ENCODE measurements at regions not wholly inside any gene's neighbourhood (a gene's known extent, or its start where the extent isn't known, plus 50 kb on each side); places are given as distances from the start of the nearest gene placed in this dataset.
"Not testable (repeated sequence)": the region's sequence is repeated elsewhere in the genome, so short reads cannot be mapped to it uniquely, and the experiment has no call there.

DNA sequence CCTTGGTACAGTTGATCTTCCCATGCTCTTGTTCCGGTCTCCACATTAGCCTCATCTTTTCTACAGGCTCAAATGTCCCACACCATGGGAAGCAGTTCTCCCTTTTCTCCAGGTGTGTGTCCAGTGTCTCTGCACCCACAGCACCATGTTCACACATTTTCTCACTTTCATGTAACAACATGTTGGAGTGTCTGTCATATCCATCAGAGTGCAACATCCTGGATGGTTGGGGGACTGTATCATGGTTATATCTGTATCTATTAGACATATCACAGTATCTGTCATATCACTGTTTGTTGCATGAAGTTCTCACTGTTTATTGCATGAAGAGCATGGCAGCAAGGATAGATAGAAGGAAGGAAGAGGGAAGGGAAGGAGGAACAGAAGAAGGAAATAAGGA is 635.6 kb downstream of the EPM2A start:
- no peak for DNase-seq (ENCODE audit: low read depth, low spot score)

DNA sequence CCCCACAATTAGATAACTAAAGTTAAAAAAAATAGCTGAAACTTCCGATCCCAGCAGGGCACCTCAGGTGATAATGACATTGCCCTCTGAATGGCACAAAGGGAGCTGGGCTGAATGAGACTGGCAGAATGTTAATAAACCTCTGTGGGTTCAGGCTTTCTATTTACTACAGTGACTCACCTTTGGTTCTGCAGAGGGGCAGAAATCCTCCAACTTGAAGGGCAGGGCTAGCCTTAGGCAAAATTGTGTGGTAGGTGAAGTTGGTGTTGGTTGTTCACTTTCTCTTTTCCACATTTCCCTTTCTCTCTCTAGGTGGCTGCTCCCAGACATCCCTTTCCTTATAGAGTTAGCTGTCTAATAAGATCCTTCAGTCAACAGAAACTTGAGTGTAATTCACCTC is 625.2 kb downstream of the EPM2A start:
- no peak for DNase-seq (ENCODE audit: low read depth, low spot score)

DNA sequence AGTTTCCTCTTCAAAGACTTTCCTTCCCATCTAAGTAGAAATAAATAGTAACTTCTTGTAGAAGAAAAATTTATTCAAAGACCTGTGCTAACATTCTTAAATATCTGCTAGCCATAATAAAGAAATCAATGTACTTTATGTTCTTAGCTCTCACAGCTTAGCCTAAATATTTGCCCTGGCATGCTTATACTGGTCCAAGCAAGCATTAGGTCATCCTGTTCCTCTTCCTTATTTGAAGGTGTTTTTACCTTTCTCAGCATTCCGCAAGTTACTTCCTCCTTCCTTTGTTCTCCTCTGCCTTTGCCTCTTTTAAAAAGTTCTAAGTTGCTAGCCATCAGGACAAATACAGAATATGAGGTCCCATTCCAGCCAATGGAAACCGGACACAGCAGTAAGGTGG is 623.9 kb downstream of the EPM2A start:
- not testable (repeated sequence) for DNase-seq (ENCODE audit: low read depth, low spot score)

DNA sequence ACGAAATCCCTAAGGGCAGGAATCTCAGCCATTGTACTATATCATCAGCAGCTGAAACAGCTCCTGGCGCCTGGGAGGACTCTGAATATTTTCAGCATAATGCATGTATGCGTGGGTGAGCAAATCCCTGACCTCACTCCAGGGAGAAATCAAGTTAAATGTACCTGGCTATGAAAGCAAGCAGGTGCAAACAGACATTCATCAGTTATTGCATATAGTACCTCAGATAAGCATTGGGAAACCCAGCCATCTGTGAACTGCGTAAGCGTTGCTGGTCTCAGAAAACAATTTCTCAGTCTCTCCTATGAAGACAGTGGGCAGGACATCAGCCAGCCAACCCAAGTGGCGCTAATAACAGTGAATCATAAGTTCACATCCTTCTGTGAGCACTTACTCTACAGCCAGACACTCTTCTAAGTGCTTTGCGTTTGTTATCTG is 622.6 kb downstream of the EPM2A start:
- no peak for DNase-seq (ENCODE audit: low read depth, low spot score)

DNA sequence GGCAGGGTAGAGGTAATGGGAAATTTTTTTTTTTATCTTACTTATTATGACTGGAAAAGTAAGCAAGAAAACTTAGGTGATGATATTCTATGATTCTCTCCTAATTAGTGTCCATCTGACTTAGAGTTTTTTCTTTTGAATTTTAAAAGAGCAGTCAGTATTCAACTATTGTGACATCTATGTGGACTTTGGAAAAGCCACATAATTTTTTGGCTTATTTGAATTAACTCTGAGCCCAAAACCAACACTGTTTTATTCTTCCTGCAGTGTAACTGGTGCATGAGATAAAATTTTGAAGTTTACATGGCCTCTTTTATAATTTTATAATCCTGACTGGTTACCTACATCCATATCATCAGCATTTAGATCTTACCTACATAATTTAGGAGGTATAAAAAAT is 619.7 kb downstream of the EPM2A start:
- no peak for DNase-seq (ENCODE audit: low read depth, low spot score)

DNA sequence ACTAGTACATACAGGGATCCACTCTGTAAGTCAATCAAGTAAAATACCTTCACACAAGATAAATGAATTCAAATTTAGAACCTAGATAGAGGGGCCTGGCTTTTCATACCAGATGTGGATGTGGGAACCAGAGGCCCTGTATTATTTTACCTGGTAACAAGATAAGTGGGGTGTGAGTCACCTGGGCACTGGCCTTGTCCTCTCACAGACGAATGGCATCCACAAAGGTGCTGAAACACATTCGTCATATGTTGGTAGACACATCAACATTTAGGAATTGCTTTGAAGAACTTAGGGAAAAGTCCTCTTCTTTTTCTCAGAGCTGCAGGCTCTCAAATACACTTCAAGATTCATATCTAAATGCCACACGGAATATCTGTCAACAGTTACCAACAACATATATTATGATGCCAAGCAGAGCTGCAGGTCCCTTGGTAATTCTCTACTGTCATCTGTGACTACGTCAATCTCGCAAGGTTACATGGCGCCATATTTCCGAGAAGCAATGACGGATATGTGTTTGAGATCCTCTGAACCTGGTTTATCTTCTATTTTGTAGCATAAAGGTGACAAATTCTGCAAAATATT is 618.6 kb downstream of the EPM2A start:
- no peak for DNase-seq (ENCODE audit: low read depth, low spot score)

DNA sequence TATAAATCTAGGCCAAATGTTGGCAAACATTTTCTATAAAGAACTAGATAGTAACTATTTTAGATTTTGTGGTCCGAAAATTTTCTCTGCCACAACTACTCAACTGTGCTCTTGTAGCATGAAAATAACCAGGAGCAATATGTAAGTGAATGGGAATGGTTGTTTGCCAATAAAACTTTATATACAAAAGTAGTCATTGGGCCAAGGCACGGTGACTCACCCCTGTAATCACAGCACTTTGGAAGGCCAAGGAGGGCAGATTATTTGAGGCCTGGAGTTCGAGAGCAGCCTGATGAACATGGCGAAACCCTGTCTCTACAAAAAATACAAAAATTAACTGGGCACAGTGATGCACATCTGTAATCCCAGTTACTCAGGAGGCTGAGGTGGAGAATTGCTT is 617.1 kb downstream of the EPM2A start:
- DNase-seq (ENCODE audit: low read depth, low spot score) = no peak

DNA sequence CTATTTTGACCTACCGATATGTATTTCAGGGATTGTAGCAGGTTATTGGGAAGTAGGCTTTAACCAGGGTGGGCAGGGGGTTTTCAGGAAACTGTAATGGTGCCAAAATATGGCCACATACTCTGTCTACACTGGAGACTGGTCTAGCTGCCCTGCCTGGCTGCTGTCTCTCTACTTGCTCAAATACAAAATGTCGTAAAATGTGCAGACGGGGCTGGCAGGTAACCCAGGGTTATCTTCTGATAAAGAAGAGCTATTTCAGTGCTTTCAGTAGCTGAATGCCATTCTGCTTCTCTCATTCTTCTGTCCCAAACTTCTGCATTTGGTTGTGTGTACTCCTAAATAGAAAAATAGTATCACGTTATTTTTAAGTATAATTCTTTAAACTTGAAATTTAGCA is 616.2 kb downstream of the EPM2A start:
- DNase-seq (ENCODE audit: low read depth, low spot score) = no peak

DNA sequence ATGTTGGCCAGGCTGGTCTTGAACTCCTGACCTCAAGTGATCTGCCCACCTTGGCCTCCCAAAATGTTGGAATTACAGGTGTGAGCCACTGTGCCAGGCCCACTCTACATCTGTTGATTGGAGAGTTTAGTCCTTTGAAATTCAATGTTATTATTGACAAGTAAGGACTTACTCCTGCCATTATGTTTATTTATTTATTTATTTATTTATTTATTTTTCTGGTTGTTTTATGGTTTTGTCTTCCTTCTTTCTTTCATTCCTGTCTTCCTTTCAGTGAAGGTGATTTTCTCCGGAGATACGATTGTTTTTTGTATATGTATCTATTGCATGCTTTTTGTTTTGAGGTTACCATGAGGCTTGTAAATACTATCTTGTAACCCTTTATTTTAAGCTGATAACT is 602.6 kb downstream of the EPM2A start:
- DNase-seq (ENCODE audit: low read depth, low spot score) = no peak

DNA sequence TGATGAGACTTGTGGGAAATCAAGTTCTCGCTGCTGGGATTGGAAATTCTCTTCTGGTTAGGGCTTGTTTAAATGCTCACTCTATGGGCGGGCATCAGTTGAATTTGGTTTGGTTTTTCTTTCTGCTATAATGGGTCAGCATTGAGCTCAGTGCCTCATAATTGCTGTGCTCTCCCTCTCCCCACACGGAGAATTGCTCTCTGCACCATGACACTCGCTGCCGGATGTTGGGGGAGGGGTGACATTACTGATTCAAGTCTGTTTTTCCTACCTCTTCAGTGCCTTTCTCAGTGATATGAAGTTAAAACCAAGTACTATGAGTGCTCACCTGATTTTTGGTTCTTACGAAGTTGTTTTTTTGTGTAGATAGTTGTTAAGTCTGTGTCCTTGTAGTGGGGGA is 599.6 kb downstream of the EPM2A start:
- no peak for DNase-seq (ENCODE audit: low read depth, low spot score)

DNA sequence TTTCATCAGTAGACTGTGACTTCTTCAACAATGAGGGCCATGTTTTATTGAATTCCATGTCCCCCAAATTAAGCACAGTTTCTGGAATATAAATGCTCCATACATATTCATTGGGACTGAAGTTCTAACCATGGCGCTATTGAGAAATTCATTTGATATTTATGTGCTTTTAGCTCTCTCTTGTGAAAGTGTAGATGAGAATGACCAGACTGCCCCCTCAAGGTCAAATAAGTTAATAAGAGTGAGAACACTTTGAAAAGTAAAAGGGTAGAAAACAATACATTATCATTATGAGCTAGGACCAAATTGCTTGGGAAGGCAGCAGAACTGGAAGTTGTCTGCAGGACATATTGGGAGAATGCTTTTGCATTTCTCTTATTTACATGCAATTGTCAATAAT is 597.9 kb downstream of the EPM2A start:
- DNase-seq (ENCODE audit: low read depth, low spot score) = no peak

DNA sequence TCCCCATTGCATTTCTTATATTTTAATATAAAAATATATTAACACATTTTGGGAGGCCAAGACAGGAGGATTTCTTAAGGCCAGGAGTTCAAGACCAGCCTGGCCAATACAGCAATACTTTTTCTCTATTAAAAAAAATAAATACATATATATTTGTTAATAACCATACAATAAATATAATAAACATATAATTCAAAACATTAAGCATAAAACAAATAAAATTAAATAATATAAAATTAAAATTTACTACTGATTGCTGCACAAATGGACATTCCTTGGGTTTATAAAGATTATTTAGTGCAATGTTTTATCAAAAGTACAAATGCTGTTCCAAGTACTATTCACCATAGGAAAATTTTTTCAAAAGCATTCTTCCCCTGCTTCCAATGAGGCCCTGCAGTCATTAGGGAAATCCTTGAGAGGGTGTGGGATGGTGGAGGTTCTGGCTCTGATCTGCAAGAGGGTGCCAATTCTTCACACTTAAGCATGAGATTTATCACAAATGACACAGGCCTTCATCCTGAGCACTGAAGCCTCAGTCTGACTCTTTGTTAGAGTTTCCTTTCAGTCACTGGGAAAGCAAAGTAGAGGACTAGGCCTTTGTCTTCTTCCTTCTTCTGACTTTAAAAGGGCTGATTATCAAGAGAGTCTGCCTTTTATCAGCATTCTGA is 596.7 kb downstream of the EPM2A start:
- no peak for DNase-seq (ENCODE audit: low read depth, low spot score)

DNA sequence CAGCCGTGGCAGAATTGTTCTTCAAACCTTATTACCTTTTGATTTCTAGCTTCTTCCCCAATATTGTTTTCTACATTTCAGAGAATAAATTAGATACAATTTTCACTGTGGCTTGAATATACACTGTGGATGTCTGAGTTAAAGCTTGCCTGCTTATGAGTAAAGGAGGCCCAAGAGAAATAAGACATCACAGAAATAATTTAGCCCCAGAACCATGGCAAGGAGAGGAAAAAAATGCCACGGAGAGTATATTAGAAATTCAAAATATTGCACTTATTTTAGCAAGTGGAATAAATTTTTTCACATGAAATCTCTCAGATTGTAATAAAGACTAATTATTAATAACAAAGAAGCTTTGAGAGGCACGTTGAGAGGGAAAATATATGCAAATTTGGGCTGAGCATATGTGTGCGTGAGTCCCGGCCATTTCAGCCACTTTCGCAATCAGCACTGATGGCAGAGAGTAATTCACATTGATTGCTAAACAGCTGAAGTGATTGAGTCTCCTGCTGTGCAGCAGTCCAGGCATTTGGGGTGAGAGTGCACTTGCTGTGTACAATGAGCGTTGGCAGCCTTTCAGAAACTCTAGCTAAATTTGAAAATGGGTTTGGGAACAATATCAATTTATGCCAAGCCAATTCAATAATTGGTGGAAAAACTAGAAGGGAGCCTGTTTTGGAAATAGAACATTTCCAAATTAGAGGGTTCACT is 596.0 kb downstream of the EPM2A start:
- DNase-seq (ENCODE audit: low read depth, low spot score) = no peak

DNA sequence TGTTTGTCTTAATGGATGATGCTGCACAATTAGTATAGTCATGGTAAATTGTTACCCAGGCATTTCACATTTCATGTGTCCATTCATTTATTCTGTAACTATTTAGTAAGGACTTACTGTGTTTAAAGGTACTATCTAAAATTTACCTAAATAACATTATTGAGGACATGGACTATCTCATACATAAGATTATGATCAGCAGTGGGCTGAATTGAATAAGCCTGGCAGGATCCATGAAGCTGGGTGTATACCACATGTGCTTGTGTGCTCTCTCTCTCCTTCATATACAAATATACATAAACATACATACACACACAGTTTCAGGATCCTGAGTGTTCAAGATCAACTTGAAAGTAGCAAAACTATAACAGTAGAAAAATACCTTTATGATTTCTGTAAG is 595.4 kb downstream of the EPM2A start:
- DNase-seq (ENCODE audit: low read depth, low spot score) = no peak

DNA sequence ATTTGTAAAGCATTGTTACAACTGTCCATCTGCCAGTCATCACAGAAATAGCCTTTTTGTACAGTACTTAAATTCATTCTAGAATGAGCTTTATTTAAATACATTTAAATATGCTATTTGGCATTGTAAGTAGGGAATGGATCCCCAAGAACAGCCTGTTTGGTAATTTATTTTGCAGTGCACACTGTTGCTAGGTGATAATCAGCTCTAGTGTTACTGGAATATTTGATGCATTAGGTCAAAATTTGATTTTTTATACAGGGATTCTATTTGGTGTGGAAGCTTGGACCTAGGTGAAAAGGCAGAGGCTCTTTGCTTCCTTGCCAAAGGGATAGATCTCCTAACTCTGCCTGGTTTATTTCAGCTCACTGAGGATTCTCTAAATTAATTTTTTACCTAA is 593.7 kb downstream of the EPM2A start:
- no peak for DNase-seq (ENCODE audit: low read depth, low spot score)

DNA sequence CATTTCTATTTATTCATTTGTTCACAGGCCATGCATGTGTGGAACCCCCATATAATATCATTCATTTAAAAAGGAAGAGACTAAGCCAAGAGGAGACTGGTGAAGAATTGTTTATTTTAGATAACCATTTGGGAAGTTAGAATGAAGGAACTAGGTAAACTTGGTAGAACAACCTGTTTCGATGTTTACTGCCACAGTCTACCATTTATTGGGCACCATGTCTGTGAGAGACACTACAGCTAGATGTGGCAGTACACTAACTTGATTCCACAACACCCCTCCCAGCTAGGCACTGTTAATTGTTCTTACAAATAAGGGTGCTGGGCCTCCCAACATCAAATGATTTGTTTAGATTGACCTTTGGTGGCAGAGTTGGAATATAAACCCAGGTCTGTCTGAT is 592.4 kb downstream of the EPM2A start:
- no peak for DNase-seq (ENCODE audit: low read depth, low spot score)

DNA sequence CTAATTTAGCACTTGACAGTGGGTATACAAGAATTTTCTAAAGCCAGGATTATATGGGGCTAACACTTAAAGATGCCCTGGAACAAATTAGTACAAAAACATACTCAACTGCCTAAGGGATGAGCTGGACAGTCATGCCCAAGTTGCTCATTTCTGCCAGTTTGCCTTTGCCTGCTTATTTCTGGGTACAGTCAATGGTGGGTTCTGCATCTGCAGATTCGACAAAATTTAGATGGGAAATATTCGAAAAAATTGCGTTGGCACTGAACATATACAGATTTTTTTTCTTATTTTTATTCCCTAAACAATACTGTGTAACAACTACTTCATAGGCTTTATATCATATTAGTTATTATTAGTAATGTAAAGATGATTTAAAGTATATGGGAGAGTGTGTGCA is 591.9 kb downstream of the EPM2A start:
- no peak for DNase-seq (ENCODE audit: low read depth, low spot score)

DNA sequence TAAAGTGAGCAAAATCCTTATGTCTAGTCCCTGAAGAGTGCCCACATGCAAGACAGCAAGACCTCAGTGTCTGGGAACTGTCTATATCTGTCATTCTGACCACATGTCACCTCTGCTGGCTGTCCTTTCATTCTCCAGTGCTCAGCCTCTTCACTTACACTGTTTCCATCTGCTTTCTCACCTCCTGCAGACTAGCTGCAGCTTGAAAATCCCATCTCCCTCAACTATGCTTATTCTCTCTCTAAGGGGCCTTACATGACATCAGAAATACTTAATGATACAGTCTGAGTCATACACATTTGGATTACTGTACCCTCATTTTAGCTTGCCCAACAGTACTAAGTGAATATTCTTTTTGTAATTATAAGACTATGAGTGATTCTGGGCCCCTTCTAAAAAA is 587.8 kb downstream of the EPM2A start:
- DNase-seq (ENCODE audit: low read depth, low spot score) = no peak

DNA sequence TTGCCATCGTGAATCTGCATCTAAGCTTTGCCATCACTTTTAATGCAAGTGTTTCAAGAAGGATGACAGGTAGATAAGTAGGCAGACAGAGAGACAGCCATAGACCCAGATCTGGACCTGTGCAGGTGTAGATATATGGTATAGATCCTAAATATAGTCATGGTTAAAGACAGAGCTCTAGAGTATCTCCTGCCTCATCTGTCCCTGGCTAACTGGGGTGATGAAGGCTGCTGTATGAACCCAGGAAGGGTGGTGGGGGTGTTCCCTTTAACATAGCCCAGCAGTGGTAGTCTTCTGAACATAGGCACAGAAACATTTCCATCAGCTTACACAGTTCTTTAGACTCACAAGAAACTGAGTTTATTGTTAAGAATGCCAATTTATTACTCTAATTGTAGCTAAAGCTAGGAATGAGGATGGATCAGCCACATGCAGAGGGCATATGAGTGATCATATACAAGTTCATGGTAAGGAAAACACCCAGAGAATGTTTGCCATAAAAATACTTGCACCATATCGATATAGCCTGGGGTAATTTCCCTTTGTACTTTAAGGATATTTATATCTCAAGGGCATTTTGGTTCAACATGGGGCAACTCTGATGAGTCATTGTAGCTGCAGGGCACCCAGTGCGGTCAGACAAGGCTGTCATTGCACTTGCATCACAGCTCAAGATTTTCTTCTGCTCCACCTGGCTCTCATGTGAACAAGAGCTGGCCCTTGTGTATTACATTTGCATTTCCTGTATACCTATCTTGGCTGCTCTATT is 587.2 kb downstream of the EPM2A start:
- no peak for DNase-seq (ENCODE audit: low read depth, low spot score)

DNA sequence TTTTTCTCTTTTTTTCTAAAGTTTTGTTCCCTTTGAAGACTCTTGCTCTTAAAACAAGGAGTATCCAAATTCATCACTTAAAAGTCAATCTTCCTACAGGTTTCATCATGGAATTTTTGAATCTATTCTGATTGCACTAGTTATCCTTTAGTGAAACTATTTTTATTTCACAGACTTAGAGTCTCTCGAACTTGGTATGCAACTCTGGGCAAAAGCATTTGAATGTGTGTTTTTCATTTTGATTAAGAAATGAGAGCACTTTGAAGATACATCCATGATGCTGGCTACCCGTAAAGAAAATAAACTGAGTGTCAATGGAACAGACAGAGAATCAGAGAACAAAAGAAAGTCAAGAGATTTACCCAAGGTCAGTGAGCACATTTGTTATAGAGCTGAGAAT is 586.5 kb downstream of the EPM2A start:
- no peak for DNase-seq (ENCODE audit: low read depth, low spot score)

DNA sequence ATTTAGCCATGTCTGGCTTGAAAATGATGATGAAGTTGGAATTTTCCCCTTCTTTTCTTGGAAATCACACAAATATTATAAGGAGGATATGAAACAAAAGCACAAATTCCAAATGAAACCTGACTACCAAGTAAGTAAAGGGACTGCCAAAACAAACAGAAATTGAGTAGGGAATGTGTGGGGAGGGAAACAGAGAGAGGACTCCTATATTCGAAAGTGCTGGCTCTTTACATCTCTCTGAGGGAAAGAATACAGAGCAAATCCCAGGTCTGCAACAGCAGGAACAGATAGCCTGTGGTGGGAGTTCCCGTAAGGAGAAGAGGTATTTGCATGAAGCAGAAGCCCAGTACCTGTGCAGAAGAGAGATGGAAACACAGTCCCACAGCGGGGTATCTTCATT is 583.7 kb downstream of the EPM2A start:
- no peak for DNase-seq (ENCODE audit: low read depth, low spot score)

DNA sequence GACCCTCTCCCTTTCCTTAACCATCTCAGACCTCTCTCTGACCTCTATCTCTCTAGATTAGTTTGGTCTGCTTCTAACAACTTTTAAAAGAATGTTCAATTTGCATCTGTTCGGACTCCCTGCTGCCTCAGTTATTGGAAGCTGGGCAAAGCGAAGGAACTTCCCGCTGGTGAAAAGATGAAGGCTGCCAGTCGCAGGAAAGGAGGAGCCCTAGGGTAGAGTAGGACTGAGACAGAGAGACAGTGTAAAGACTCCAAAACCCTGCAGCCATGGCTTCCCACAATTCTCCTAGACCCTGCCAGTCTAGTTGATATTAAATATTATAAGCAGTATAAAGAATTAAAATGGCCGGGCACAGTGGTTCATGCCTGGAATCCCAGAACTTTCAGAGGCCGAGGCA is 581.8 kb downstream of the EPM2A start:
- no peak for DNase-seq (ENCODE audit: low read depth, low spot score)

DNA sequence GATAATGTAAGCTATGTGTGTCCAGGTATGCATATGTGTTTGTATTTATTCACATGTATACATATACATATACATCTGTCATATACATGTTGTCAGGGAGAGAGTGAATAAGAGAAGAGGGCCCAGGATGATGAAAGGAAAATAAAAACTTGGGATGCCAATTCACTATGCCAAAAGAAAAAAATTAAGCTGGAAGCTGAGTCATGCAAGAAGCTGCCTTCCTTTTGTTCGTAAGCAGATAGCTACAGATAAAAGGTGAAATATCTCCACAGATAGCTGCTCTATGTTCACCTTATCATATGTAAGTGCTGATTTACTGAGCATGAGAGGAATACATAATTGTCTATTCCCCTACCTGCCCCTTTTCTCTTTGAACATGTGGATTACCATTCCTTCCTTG is 579.9 kb downstream of the EPM2A start:
- no peak for DNase-seq (ENCODE audit: low read depth, low spot score)

Data from smooth muscle cell of the brain vasculature (primary cell).